Stimulated activated CD8-positive, alpha-beta memory T cell treated with anti-CD3 and anti-CD28 coated beads, Interleukin-2, amount 100 ng/mL, for 1 hour (primary cell): ENCODE measurements at regions not wholly inside any gene's neighbourhood (a gene's known extent, or its start where the extent isn't known, plus 50 kb on each side); places are given as distances from the start of the nearest gene placed in this dataset.
"Not testable (repeated sequence)": the region's sequence is repeated elsewhere in the genome, so short reads cannot be mapped to it uniquely, and the experiment has no call there.

Source experiments
- DNase-seq, 2 donors: peaks; one replicate each; pipeline ENCODE4 v3.0.0-alpha.2; 2020; ENCODE audit warnings: low read depth in 2 of 2

- DNase-seq: no peak
Measured at GRCh38 chr14:51444353-51445000, 204.4 kb downstream of the TMX1 start.

GRCh38 chr14:51445001-51445390, 204.9 kb downstream of the TMX1 start:
- DNase-seq: no peak

GRCh38 chr14:51446771-51447170, 204.9 kb upstream of the FRMD6 start:
- no peak for DNase-seq

- no peak for DNase-seq
Measured at GRCh38 chr14:51447411-51447810, 204.3 kb upstream of the FRMD6 start.

GRCh38 chr14:51448831-51449670, 202.7 kb upstream of the FRMD6 start:
- DNase-seq: no peak

- DNase-seq: no peak
Measured at GRCh38 chr14:51449681-51450080, 202.0 kb upstream of the FRMD6 start.

- DNase-seq: no peak
Measured at GRCh38 chr14:51451561-51451960, 200.1 kb upstream of the FRMD6 start.

GRCh38 chr14:51453869-51454268, 197.8 kb upstream of the FRMD6 start:
- no peak for DNase-seq

- no peak for DNase-seq
Measured at GRCh38 chr14:51454351-51454750, 197.4 kb upstream of the FRMD6 start.

GRCh38 chr14:51455041-51455835, 196.5 kb upstream of the FRMD6 start:
- DNase-seq: no peak

GRCh38 chr14:51457843-51458562, 193.7 kb upstream of the FRMD6 start:
- no peak for DNase-seq

GRCh38 chr14:51458563-51458955, 193.2 kb upstream of the FRMD6 start:
- DNase-seq: no peak

- DNase-seq: no peak
Measured at GRCh38 chr14:51460011-51460410, 191.7 kb upstream of the FRMD6 start.

GRCh38 chr14:51462182-51462581, 189.5 kb upstream of the FRMD6 start:
- DNase-seq: no peak

- DNase-seq: no peak
Measured at GRCh38 chr14:51462706-51463105, 189.0 kb upstream of the FRMD6 start.

- no peak for DNase-seq
Measured at GRCh38 chr14:51463461-51463860, 188.2 kb upstream of the FRMD6 start.

GRCh38 chr14:51464411-51464810, 187.3 kb upstream of the FRMD6 start:
- DNase-seq: no peak

- DNase-seq: no peak
Measured at GRCh38 chr14:51465486-51465885, 186.2 kb upstream of the FRMD6 start.

GRCh38 chr14:51467392-51467791, 184.3 kb upstream of the FRMD6 start:
- DNase-seq: not testable (repeated sequence)

- no peak for DNase-seq
Measured at GRCh38 chr14:51468523-51468922, 183.2 kb upstream of the FRMD6 start.

GRCh38 chr14:51472881-51473280, 178.8 kb upstream of the FRMD6 start:
- no peak for DNase-seq

- no peak for DNase-seq
Measured at GRCh38 chr14:51473351-51473750, 178.4 kb upstream of the FRMD6 start.
